WTC11 (cell line): ENCODE measurements at regions not wholly inside any gene's neighbourhood (a gene's known extent, or its start where the extent isn't known, plus 50 kb on each side); places are given as distances from the start of the nearest gene placed in this dataset.

Source experiments
- CTCF ChIP-seq: fragments of 200-600 bp; IDR thresholded peaks from 2 replicates; pipeline ENCODE4 v1.8.0; 2022; ENCODE audit warnings: antibody characterized with exemption
- E2F1 ChIP-seq: sonication (generic); formaldehyde crosslinking; IDR thresholded peaks from 2 replicates; pipeline ENCODE4 v1.8.0; 2022; ENCODE audit warnings: mild to moderate bottlenecking, missing genetic modification reagents
- ETV6 ChIP-seq: sonication (generic); formaldehyde crosslinking; IDR thresholded peaks from 2 replicates; pipeline ENCODE4 v1.8.1; 2022; ENCODE audit warnings: mild to moderate bottlenecking, missing genetic modification reagents
- FOXP4 ChIP-seq: sonication (generic); formaldehyde crosslinking; IDR thresholded peaks from 2 replicates; pipeline ENCODE4 v1.8.0; 2022; ENCODE audit warnings: mild to moderate bottlenecking, missing genetic modification reagents
- IRF2 ChIP-seq: sonication (generic); formaldehyde crosslinking; IDR thresholded peaks from 2 replicates; pipeline ENCODE4 v1.8.0; 2022; ENCODE audit warnings: low read depth, missing genetic modification reagents, borderline replicate concordance
- NR3C1 ChIP-seq: sonication (generic); formaldehyde crosslinking; conservative IDR thresholded peaks from 2 replicates; pipeline ENCODE4 v1.8.1; 2023; ENCODE audit warnings: low read depth, mild to moderate bottlenecking, missing genetic modification reagents
- RELA ChIP-seq: sonication (generic); formaldehyde crosslinking; IDR thresholded peaks from 2 replicates; pipeline ENCODE4 v1.8.1; 2022; ENCODE audit warnings: missing genetic modification reagents, mild to moderate bottlenecking, borderline replicate concordance
- SP1 ChIP-seq: sonication (generic); formaldehyde crosslinking; conservative IDR thresholded peaks from 2 replicates; pipeline ENCODE4 v1.8.1; 2022; ENCODE audit warnings: missing genetic modification reagents
- TCF7 ChIP-seq: sonication (generic); formaldehyde crosslinking; IDR thresholded peaks from 2 replicates; pipeline ENCODE4 v1.8.0; 2022; ENCODE audit warnings: mild to moderate bottlenecking, low read depth, missing genetic modification reagents, moderate library complexity
- ZNF512 ChIP-seq: sonication (generic); formaldehyde crosslinking; IDR thresholded peaks from 2 replicates; pipeline ENCODE4 v1.8.1; 2022; ENCODE audit warnings: missing genetic modification reagents, borderline replicate concordance

- TF ChIP-seq TCF7 (CRISPR knock-in tag), result no peak
- TF ChIP-seq CTCF, result no peak
- no peak for TF ChIP-seq ETV6 (CRISPR knock-in tag)
- no peak for TF ChIP-seq IRF2
- TF ChIP-seq FOXP4 (CRISPR knock-in tag), result no peak
- TF ChIP-seq SP1 (CRISPR knock-in tag), result no peak
- TF ChIP-seq RELA (CRISPR knock-in tag), result no peak
- TF ChIP-seq ZNF512 (CRISPR knock-in tag), result no peak
- no peak for TF ChIP-seq NR3C1
- no peak for TF ChIP-seq E2F1 (CRISPR knock-in tag)
These were observed 259.2 kb upstream of the CRY1 start for GRCh38 chr12:107352347-107353081.
